ENCODE measurements at regions not wholly inside any gene's neighbourhood (a gene's known extent, or its start where the extent isn't known, plus 50 kb on each side); places are given as distances from the start of the nearest gene placed in this dataset.
"Not testable (repeated sequence)": the region's sequence is repeated elsewhere in the genome, so short reads cannot be mapped to it uniquely, and the experiment has no call there.

- no peak for DNase-seq (ENCODE audit: low read depth)
These were observed 512.1 kb downstream of the IRS2 start for GRCh38 chr13:109274188-109274821.

- no peak for DNase-seq (ENCODE audit: low read depth)
These were observed 513.0 kb downstream of the IRS2 start for GRCh38 chr13:109273326-109273751.

GRCh38 chr13:109272595-109273325 lies 513.6 kb downstream of the IRS2 start:
- no peak for DNase-seq (ENCODE audit: low read depth)

GRCh38 chr13:109271555-109272541 lies 514.5 kb downstream of the IRS2 start:
- DNase-seq (ENCODE audit: low read depth) = no peak

- DNase-seq (ENCODE audit: low read depth) = no peak
These were observed 515.3 kb downstream of the IRS2 start for GRCh38 chr13:109271061-109271460.

- DNase-seq (ENCODE audit: low read depth) = not testable (repeated sequence)
These were observed 517.0 kb downstream of the IRS2 start for GRCh38 chr13:109269381-109269780.

GRCh38 chr13:109268492-109268891 lies 517.9 kb downstream of the IRS2 start:
- not testable (repeated sequence) for DNase-seq (ENCODE audit: low read depth)

GRCh38 chr13:109267400-109267799 lies 519.0 kb downstream of the IRS2 start:
- DNase-seq (ENCODE audit: low read depth) = not testable (repeated sequence)

- DNase-seq (ENCODE audit: low read depth) = not testable (repeated sequence)
These were observed 521.0 kb downstream of the IRS2 start for GRCh38 chr13:109265438-109265742.

- DNase-seq (ENCODE audit: low read depth) = not testable (repeated sequence)
These were observed 521.6 kb downstream of the IRS2 start for GRCh38 chr13:109264603-109265437.

GRCh38 chr13:109257761-109258157 lies 528.6 kb downstream of the IRS2 start:
- DNase-seq (ENCODE audit: low read depth) = not testable (repeated sequence)
